MV-4-11 (cell line): ENCODE measurements at regions not wholly inside any gene's neighbourhood (a gene's known extent, or its start where the extent isn't known, plus 50 kb on each side); places are given as distances from the start of the nearest gene placed in this dataset.

Experiments used
- DNase-seq: peaks from one replicate; lab custom pipeline; 2025; lab: John Stamatoyannopoulos, UW

DNA sequence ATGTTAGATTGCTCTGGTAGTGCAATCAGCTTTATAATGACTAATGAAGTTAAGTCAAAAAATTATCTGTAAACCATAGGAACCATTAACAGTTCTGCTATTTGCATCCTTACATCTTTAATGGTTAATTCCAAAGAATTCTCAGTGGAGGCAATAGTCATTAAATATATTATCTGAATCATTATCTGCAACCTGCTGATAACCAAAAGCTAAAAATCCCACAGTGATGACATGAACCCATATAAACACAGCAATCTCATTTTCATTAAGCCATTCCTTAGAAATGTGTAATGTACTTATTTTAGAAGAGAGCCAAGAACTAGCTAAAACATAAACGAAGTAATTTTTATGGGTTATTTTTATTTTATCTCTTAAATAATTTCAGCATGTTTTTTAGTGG is 60.2 kb downstream of the MAGEB16 start:
- DNase-seq, result no peak

DNA sequence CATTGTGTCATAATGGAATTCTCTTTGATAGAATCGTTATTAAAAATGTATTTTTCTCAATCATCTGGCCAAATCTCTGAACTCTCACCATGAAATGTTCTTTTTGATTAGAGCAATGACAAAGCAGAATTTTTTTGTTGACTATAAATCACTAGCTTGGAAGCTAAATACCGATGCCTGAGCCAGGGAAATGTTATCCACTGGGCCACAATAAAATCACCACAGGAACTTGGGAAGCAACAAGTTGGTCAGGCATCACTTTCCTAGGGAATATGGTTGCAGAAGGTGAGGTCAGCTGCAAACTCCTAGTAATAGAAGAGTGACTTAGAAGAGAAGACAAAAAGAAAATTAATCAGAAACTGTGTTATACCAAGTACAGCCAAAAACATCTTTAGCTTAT is 60.6 kb upstream of the CFAP47 start:
- no peak for DNase-seq

DNA sequence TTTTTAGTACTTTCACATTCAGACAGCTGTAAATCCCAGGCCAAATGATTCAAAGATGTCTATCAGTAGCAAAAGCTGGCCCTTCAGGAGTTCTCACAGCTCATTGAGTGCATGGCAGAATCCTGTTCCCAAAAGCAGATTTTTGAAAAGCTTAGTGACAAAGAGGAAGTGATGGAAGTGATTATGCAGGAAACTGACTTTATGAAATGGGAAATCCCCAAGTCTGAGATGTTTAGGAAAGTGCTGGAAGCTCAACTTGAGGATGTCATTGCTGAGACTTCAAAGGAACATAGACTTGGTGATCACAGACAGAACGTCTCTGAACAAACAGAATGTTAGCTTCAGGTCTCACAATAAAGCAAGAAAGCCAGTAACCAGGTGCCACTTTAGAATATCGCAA is 51.0 kb upstream of the CFAP47 start:
- DNase-seq, result peak; percentile 19
